Esophagus muscularis mucosa (tissue), 4 donors: ENCODE measurements at regions not wholly inside any gene's neighbourhood (a gene's known extent, or its start where the extent isn't known, plus 50 kb on each side); places are given as distances from the start of the nearest gene placed in this dataset.

Experiments
- DNase-seq: peaks from one replicate; pipeline ENCODE4 v3.0.0-alpha.2; 2017; ENCODE audit errors: extremely low spot score
- H3K27ac ChIP-seq, 4 donors: fragments of 200-600 bp; sonication (generic); replicated peaks in 1 of 4; 1 replicate in 3 of 4; 2 replicates in 1 of 4; pipeline ENCODE4 v1.5.1; 2016 to 2019; ENCODE audit warnings: mild to moderate bottlenecking in 1 of 4
- H3K27me3 ChIP-seq, 4 donors: fragments of 200-600 bp; sonication (generic); one replicate each; pipeline versions ENCODE4 v1.5.1 to v1.6.0; 2016 to 2019
- H3K36me3 ChIP-seq, 4 donors: fragments of 200-600 bp; sonication (generic); one replicate each; pipeline ENCODE4 v1.5.1; 2016 to 2019
- H3K4me1 ChIP-seq, 4 donors: fragments of 200-600 bp; sonication (generic); one replicate each; pipeline ENCODE4 v1.5.1; 2016 to 2019
- H3K4me3 ChIP-seq, 4 donors: fragments of 200-600 bp; sonication (generic); 1 replicate in 2 of 4; 2 replicates in 2 of 4; pipeline ENCODE4 v1.5.1; 2016 to 2019; ENCODE audit warnings: mild to moderate bottlenecking in 4 of 4, moderate library complexity in 1 of 4
- H3K9me3 ChIP-seq, 4 donors: fragments of 200-600 bp; sonication (generic); 1 replicate in 3 of 4; 2 replicates in 1 of 4; pipeline ENCODE4 v1.5.1; 2016 to 2019
- CTCF ChIP-seq, 3 experiments: fragments of 200-600 bp in 2 of 3; fragments of 450-650 bp in 1 of 3; sonication (generic) in 2 of 3; IDR thresholded peaks; one replicate each; pipeline ENCODE4 v1.5.1; 2017 to 2019; ENCODE audit warnings: antibody characterized with exemption in 3 of 3, mild to moderate bottlenecking in 2 of 3, moderate library complexity in 1 of 3
- EP300 ChIP-seq: sonication (generic); formaldehyde crosslinking; IDR thresholded peaks from one replicate; pipeline ENCODE4 v1.6.1; 2017; ENCODE audit warnings: antibody characterized with exemption
- POLR2A ChIP-seq: fragments of 450-650 bp; IDR thresholded peaks from one replicate; pipeline ENCODE4 v1.6.1; 2017; ENCODE audit warnings: antibody characterized with exemption, moderate library complexity, mild to moderate bottlenecking, low read depth
- POLR2AphosphoS5 ChIP-seq, 2 donors: sonication (generic); formaldehyde crosslinking; IDR thresholded peaks; one replicate each; pipeline ENCODE4 v1.6.1; 2017; ENCODE audit warnings: antibody characterized with exemption in 2 of 2
- WGBS: methylation state at CpG from one replicate; pipeline ENCODE4 v1.1.5; 2018; 5-methylcytosine and 5-hydroxymethylcytosine counted together
- intact Hi-C: fragments of 100-400 bp; cut with DNase I; formaldehyde crosslinking; loops from one replicate; pipeline ENCODE4 v1.15.1; 2023

- Histone ChIP-seq H3K4me1 (no peaks in the 10 kb centered on the region), H3K27ac (no peak overlapping the region), H3K4me3 (no peak overlapping the region), H3K36me3 (no peaks in the 10 kb centered on the region), H3K9me3 (peaks cover 0 to 10% (median 4%) of the 10 kb centered on the region in 4 donors), H3K27me3 (no peaks in the 10 kb centered on the region)
- TF ChIP-seq EP300, result no peak
- no peak for DNase-seq
- 90% methylated on average over 3 of the region's 3 CpGs for WGBS
- intact Hi-C loops, result no loop called here
These were observed 372.1 kb downstream of the RAB28 start for GRCh38 chr4:13112030-13112429.

- Histone ChIP-seq H3K9me3 (peaks cover 0 to 10% (median 4%) of the 10 kb centered on the region in 4 donors), H3K27me3 (no peaks in the 10 kb centered on the region), H3K36me3 (no peaks in the 10 kb centered on the region), H3K4me3 (no peak overlapping the region), H3K4me1 (no peaks in the 10 kb centered on the region), H3K27ac (no peak overlapping the region)
- WGBS, result 83% methylated on average over 1 of the region's 1 CpG
- DNase-seq, result no peak
- no peak for TF ChIP-seq EP300
- no peak for TF ChIP-seq POLR2AphosphoS5 (IDR thresholded peaks at IDR 0.05)
- no peak for TF ChIP-seq POLR2A
- TF ChIP-seq CTCF (IDR thresholded peaks at IDR 0.05), result no peak
- intact Hi-C loops, result no loop called here
These were observed 374.6 kb downstream of the RAB28 start for GRCh38 chr4:13109536-13109935.

GRCh38 chr4:13108096-13108495 lies 376.0 kb downstream of the RAB28 start:
- H3K27me3 ChIP-seq, result no peaks in the 10 kb centered on the region
- H3K4me3 ChIP-seq, result no peak overlapping the region
- DNase-seq, result no peak
- H3K9me3 ChIP-seq, result peaks cover 0 to 10% (median 4%) of the 10 kb centered on the region in 4 donors
- 90% methylated on average over 1 of the region's 1 CpG for WGBS
- H3K36me3 ChIP-seq, result no peaks in the 10 kb centered on the region
- no peaks in the 10 kb centered on the region for H3K4me1 ChIP-seq
- intact Hi-C loops, result no loop called here
- no peak overlapping the region for H3K27ac ChIP-seq
- TF ChIP-seq EP300 (no peak), CTCF (IDR thresholded peaks at IDR 0.05) (no peak), POLR2A (no peak), POLR2AphosphoS5 (IDR thresholded peaks at IDR 0.05) (no peak)

- no peak overlapping the region for H3K4me3 ChIP-seq
- WGBS, result 85% methylated on average over 7 of the region's 7 CpGs
- H3K4me1 ChIP-seq, result no peaks in the 10 kb centered on the region
- no peaks in the 10 kb centered on the region for H3K36me3 ChIP-seq
- intact Hi-C loops, result no loop called here
- no peaks in the 10 kb centered on the region for H3K9me3 ChIP-seq
- TF ChIP-seq CTCF (IDR thresholded peaks at IDR 0.05), result no peak
- TF ChIP-seq POLR2A, result no peak
- no peak for TF ChIP-seq EP300
- no peak for TF ChIP-seq POLR2AphosphoS5 (IDR thresholded peaks at IDR 0.05)
- no peaks in the 10 kb centered on the region for H3K27me3 ChIP-seq
- no peak overlapping the region for H3K27ac ChIP-seq
- no peak for DNase-seq
These were observed 380.6 kb downstream of the RAB28 start for GRCh38 chr4:13103382-13104015.

- no peak overlapping the region for H3K27ac ChIP-seq
- H3K27me3 ChIP-seq, result no peaks in the 10 kb centered on the region
- H3K36me3 ChIP-seq, result no peaks in the 10 kb centered on the region
- DNase-seq, result no peak
- 65% methylated on average over 6 of the region's 6 CpGs for WGBS
- TF ChIP-seq POLR2AphosphoS5 (IDR thresholded peaks at IDR 0.05) (no peak), CTCF (IDR thresholded peaks at IDR 0.05) (no peak), EP300 (no peak), POLR2A (no peak)
- no peaks in the 10 kb centered on the region for H3K4me1 ChIP-seq
- no peaks in the 10 kb centered on the region for H3K9me3 ChIP-seq
- H3K4me3 ChIP-seq, result no peak overlapping the region
- intact Hi-C loops, result no loop called here
These were observed 381.9 kb downstream of the RAB28 start for GRCh38 chr4:13102092-13102742.
